ENCODE measurements at regions not wholly inside any gene's neighbourhood (a gene's known extent, or its start where the extent isn't known, plus 50 kb on each side); places are given as distances from the start of the nearest gene placed in this dataset.

DNA sequence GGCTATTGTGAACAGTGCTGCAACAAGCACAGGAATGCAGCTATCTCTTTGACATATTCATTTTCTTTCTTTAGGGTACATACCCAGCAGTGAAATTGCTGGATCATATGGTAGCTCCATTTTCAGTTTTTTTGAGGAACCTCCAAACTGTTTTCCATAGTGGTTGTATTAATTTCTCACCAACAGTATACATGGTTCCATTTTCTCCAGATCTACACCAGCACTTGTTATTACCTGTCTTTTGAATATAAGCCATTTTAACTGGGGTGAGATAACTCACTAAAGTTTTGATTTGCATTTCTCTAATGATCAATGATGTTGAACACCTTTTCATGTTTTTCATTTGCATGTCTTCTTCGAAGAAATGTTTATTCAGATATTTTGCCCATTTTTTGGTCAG is 241.1 kb upstream of the AGTR2 start:
- no peak for DNase-seq (ENCODE audit: low read depth)
- TF ChIP-seq, protein P1, sequence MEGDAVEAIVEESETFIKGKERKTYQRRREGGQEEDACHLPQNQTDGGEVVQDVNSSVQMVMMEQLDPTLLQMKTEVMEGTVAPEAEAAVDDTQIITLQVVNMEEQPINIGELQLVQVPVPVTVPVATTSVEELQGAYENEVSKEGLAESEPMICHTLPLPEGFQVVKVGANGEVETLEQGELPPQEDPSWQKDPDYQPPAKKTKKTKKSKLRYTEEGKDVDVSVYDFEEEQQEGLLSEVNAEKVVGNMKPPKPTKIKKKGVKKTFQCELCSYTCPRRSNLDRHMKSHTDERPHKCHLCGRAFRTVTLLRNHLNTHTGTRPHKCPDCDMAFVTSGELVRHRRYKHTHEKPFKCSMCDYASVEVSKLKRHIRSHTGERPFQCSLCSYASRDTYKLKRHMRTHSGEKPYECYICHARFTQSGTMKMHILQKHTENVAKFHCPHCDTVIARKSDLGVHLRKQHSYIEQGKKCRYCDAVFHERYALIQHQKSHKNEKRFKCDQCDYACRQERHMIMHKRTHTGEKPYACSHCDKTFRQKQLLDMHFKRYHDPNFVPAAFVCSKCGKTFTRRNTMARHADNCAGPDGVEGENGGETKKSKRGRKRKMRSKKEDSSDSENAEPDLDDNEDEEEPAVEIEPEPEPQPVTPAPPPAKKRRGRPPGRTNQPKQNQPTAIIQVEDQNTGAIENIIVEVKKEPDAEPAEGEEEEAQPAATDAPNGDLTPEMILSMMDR (conservative IDR thresholded peaks at IDR 0.05; ENCODE audit: low read depth, low read length), result no peak
- H3K4me3 ChIP-seq (ENCODE audit: low read length), result no peak overlapping the region

DNA sequence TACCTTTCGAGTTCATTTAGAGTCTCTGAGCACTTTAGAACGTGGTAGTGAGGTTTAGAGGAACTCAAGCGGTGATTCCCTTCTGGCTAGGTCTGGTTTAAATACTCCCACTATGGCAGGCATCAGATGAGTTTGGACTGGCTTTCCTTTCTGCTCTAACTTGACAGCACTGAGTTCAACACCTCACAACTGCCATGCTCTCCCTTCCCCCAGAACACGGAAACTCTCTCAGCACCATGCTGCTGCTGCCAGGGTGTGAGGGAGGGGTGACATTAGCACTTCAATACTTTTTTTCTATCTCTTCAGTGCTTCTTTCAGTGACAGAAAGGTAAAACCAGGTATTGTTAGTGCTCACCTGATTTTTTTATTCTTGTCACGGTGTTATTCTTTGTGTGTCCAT is 234.5 kb upstream of the AGTR2 start:
- TF ChIP-seq, protein P1 (conservative IDR thresholded peaks at IDR 0.05; ENCODE audit: low read depth, low read length), result no peak
- no peak overlapping the region for H3K4me3 ChIP-seq (ENCODE audit: low read length)
- DNase-seq (ENCODE audit: low read depth), result no peak

DNA sequence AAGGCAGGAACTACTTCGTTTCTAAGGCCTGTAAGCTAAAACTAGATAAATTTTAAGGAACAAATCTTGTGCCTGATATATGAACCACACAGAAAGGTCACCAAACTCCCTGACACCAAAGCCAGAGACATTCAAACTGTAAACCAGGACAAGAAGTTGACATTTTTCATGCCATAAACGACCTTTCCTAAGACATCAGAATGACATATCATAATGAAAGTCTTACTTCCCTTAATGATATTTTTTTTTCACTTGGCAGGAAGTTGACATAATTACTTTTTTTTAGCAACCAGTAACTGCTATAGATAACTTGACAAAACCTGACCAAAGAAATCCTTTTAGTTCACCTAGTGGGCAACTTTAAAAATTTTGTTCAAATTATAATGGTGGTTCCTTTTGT is 231.5 kb upstream of the AGTR2 start:
- no peak overlapping the region for H3K4me3 ChIP-seq (ENCODE audit: low read length)
- TF ChIP-seq, protein P1 (conservative IDR thresholded peaks at IDR 0.05; ENCODE audit: low read depth, low read length), result no peak
- DNase-seq (ENCODE audit: low read depth), result no peak

DNA sequence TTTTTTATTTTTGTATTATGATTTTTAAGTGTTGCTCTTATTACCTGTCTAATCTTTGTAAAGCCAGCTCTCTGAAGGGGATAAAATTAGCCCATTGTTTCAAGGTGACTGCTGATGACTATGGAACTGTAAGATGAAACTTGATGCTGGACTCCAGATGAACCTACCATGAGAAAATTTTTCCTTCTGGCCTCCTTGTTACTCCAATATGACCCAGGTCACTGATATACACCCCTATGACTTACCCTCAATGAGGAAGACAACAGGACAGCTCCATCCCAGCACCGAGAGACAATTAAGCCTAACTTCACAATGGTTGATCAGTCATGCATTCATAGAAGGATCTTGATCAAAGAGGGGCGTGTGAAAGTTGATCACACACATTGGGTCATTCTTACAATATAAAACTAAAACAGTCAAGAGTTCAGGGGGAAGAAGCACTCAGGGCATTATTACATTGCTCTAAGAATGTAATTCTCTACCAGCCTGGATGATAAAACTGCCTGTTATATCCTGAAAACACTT is 230.8 kb upstream of the AGTR2 start:
- TF ChIP-seq, protein P1 (conservative IDR thresholded peaks at IDR 0.05; ENCODE audit: low read depth, low read length), result no peak
- no peak for DNase-seq (ENCODE audit: low read depth)
- H3K4me3 ChIP-seq (ENCODE audit: low read length), result no peak overlapping the region

DNA sequence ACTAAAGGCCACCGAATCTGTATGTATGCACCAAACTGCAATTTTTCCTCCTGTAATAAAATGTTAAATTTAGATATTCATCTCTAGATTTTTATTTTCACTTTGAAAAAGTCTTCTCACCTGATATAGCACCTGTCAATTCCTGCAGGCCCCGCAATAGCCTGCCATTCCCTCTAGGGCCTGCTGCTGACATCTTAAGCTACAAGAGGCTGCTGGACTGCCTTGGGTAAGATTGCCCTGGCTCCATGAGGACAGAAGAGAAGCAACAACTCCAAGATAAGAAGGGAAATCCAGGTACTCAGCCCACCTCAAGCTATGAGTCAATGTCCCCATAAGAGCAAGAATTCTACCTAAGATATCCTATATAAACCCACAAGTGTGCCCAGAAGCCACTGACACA is 230.2 kb upstream of the AGTR2 start:
- DNase-seq (ENCODE audit: low read depth), result no peak
- H3K4me3 ChIP-seq (ENCODE audit: low read length), result no peak overlapping the region
- TF ChIP-seq, protein P1 (conservative IDR thresholded peaks at IDR 0.05; ENCODE audit: low read depth, low read length), result peak; percentile 8

DNA sequence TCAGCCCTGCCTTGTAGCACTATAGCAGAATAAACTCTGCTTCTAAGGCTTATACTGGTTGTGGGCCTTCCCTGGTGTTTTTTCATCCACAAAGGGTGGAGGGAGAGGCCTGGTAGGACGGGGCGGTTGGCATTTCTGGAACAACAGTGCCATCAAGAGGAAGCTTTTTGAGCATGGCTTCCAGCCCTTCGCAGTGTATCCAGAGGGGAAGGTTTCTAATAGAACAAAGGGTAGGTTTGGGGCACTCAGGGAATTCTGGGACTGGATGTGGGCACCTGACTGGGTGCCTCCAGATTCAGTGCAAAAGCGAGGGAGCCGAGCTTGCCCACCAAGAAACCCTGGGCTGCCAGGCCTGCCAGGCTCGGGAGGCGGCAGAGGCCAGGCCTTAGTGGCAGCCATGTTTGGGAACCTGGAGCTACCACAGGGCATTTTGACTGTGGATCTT is 229.6 kb upstream of the AGTR2 start:
- no peak overlapping the region for H3K4me3 ChIP-seq (ENCODE audit: low read length)
- DNase-seq (ENCODE audit: low read depth), result no peak
- TF ChIP-seq, protein P1 (conservative IDR thresholded peaks at IDR 0.05; ENCODE audit: low read depth, low read length), result peak; percentile 39

DNA sequence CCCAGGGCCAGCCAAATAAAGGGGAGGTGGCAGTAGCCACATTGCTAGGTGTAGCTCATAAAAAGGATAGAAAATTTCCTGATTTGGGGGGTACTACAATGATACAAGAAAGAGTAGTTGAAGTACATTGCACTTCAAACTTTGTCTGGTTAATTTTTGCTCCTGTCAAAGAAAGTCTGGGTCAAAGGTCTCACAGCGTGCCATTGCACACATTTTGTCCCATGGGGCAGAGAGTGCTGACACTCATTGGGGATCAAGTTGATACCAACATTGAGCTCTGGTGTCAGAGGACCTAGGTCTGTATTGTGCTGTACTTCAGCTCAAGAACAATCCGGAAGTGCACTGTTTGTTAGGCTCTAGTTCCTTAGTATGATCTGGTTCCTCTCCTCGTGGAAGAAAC is 229.2 kb upstream of the AGTR2 start:
- TF ChIP-seq, protein P1 (conservative IDR thresholded peaks at IDR 0.05; ENCODE audit: low read depth, low read length), result no peak

More for the DNA sequence above, 229.2 kb upstream of the AGTR2 start:
- DNase-seq (ENCODE audit: low read depth), result no peak
- no peak overlapping the region for H3K4me3 ChIP-seq (ENCODE audit: low read length)

Data from retinal pigment epithelial cell (primary cell).